B cell (primary cell): ENCODE measurements at regions not wholly inside any gene's neighbourhood (a gene's known extent, or its start where the extent isn't known, plus 50 kb on each side); places are given as distances from the start of the nearest gene placed in this dataset.

Source experiments
- CTCF ChIP-seq: fragments of 200-600 bp; IDR thresholded peaks from one replicate; pipeline ENCODE4 v1.8.0; 2022; ENCODE audit warnings: antibody characterized with exemption, mild to moderate bottlenecking
- EZH2 ChIP-seq: IDR thresholded peaks from 2 replicates; pipeline ENCODE4 v1.6.1; 2012; ENCODE audit warnings: borderline replicate concordance, low read depth, mild to moderate bottlenecking, moderate library complexity, low read length; ENCODE audit not compliant: insufficient read depth, poor library complexity, severe bottlenecking

GRCh38 chr3:171966533-171967136 is 72.7 kb upstream of the FNDC3B start:
- TF ChIP-seq CTCF (no peak), EZH2 (no peak)
